PFSK-1 (cell line): ENCODE measurements at regions not wholly inside any gene's neighbourhood (a gene's known extent, or its start where the extent isn't known, plus 50 kb on each side); places are given as distances from the start of the nearest gene placed in this dataset.

Experiments
- FOXP2 ChIP-seq: optimal IDR thresholded peaks from 2 replicates; pipeline ENCODE3; 2011; ENCODE audit warnings: borderline replicate concordance, control low read depth, inconsistent platforms; ENCODE audit not compliant: insufficient read depth; ENCODE audit errors: extremely low read length, extremely low read depth
- POLR2AphosphoS5 ChIP-seq: IDR thresholded peaks from 2 replicates; pipeline ENCODE4 v1.6.1; 2012; ENCODE audit warnings: low read depth, mild to moderate bottlenecking, control low read depth, low read length, moderate library complexity
- REST ChIP-seq, 2 experiments: IDR thresholded peaks; 2 replicates each; pipeline versions ENCODE4 v1.6.1 to v1.8.0; 2011 to 2012; ENCODE audit warnings: low read depth in 2 of 2, low read length in 2 of 2, control low read depth in 1 of 2, inconsistent platforms in 1 of 2, mild to moderate bottlenecking in 1 of 2, moderate library complexity in 1 of 2; ENCODE audit not compliant: insufficient read depth in 1 of 2
- SIN3A ChIP-seq: IDR thresholded peaks from 2 replicates; pipeline ENCODE4 v1.6.1; 2012; ENCODE audit warnings: mild to moderate bottlenecking, low read length, moderate library complexity, borderline replicate concordance; ENCODE audit not compliant: insufficient read depth
- TAF1 ChIP-seq: IDR thresholded peaks from 2 replicates; pipeline ENCODE4 v1.6.1; 2012; ENCODE audit warnings: low read length, control low read depth, borderline replicate concordance; ENCODE audit not compliant: insufficient read depth

DNA sequence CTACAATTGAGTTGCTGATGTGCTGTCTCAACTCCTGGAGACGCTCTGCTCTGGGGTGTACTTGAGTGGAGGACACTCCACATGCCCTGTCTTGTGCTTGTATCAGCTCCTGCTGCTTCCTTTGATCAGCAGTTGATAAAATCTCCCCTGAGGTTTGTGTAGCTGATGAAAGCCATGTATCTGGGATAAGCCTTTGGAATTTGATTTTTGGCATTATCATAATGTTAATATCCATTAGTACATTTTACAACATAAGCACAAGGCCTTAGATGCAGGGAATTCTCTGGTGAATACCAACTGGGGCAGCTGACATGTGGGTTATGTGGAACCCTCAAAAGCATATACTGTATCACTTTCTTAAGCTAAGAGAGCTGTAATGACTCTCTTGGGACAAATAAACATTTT is 222.7 kb upstream of the ITGA4 start:
- no peak for TF ChIP-seq SIN3A
- TF ChIP-seq TAF1, result no peak
- no peak for TF ChIP-seq FOXP2
- TF ChIP-seq POLR2AphosphoS5, result no peak
- TF ChIP-seq REST (IDR thresholded peaks at IDR 0.05; ENCODE audit: insufficient read depth in 1 of 2, low read depth in 2 of 2, low read length in 2 of 2), result no peak

GRCh38 chr2:181235011-181235410 is 222.2 kb upstream of the ITGA4 start:
- TF ChIP-seq FOXP2 (no peak), POLR2AphosphoS5 (no peak), TAF1 (no peak), SIN3A (no peak), REST (IDR thresholded peaks at IDR 0.05; ENCODE audit: insufficient read depth in 1 of 2, low read depth in 2 of 2, low read length in 2 of 2) (no peak)

- TF ChIP-seq TAF1, result no peak
- TF ChIP-seq POLR2AphosphoS5, result no peak
- no peak for TF ChIP-seq FOXP2
- no peak for TF ChIP-seq SIN3A
- no peak for TF ChIP-seq REST (IDR thresholded peaks at IDR 0.05; ENCODE audit: insufficient read depth in 1 of 2, low read depth in 2 of 2, low read length in 2 of 2)
Observed at GRCh38 chr2:181235683-181236459, 221.3 kb upstream of the ITGA4 start.

- TF ChIP-seq REST (IDR thresholded peaks at IDR 0.05; ENCODE audit: insufficient read depth in 1 of 2, low read depth in 2 of 2, low read length in 2 of 2), result no peak
Observed at GRCh38 chr2:181239201-181239799, 217.9 kb upstream of the ITGA4 start.
